ENCODE measurements at regions not wholly inside any gene's neighbourhood (a gene's known extent, or its start where the extent isn't known, plus 50 kb on each side); places are given as distances from the start of the nearest gene placed in this dataset.

- TF ChIP-seq CTCF (IDR thresholded peaks at IDR 0.05): no peak
- no peak for TF ChIP-seq POLR2A (IDR thresholded peaks at IDR 0.05)
These were observed 209.6 kb upstream of the SPIN4 start for GRCh38 chrX:63560601-63561218.

Measured in uterus (tissue), 2 donors.